HEK293T (cell line): ENCODE measurements at regions not wholly inside any gene's neighbourhood (a gene's known extent, or its start where the extent isn't known, plus 50 kb on each side); places are given as distances from the start of the nearest gene placed in this dataset.

Experiments used
- CTCF ChIA-PET: fragments of 350-600 bp; formaldehyde crosslinking; extraction: SDS; loops from one replicate; lab custom pipeline; 2021; ENCODE audit warnings: antibody characterized with exemption, inconsistent platforms; lab: Yijun Ruan, JAX
- POLR2A ChIA-PET: fragments of 350-600 bp; formaldehyde crosslinking; extraction: SDS; loops from one replicate; lab custom pipeline; 2020; ENCODE audit warnings: antibody characterized with exemption, inconsistent platforms; lab: Yijun Ruan, JAX
- DNase-seq: peaks from one replicate; pipeline ENCODE4 v3.0.0; 2012; ENCODE audit warnings: mixed read lengths; ENCODE audit errors: extremely low spot score
- ARNT ChIP-seq: fragments of 450-650 bp; IDR thresholded peaks from 2 replicates; pipeline ENCODE4 v1.6.1; 2017; ENCODE audit warnings: mild to moderate bottlenecking
- BHLHE40 ChIP-seq: fragments of 450-650 bp; IDR thresholded peaks from 2 replicates; pipeline ENCODE4 v1.6.1; 2016; ENCODE audit warnings: mild to moderate bottlenecking, moderate library complexity, borderline replicate concordance
- CTBP1 ChIP-seq: fragments of 450-650 bp; IDR thresholded peaks from 2 replicates; pipeline ENCODE4 v1.6.1; 2016; ENCODE audit warnings: borderline replicate concordance
- ELF4 ChIP-seq: fragments of 450-650 bp; IDR thresholded peaks from 2 replicates; pipeline ENCODE4 v1.6.1; 2017; ENCODE audit warnings: antibody characterized with exemption
- FOXA1 ChIP-seq: fragments of 450-650 bp; IDR thresholded peaks from 2 replicates; pipeline ENCODE4 v1.6.1; 2016; ENCODE audit warnings: mild to moderate bottlenecking
- FOXK2 ChIP-seq: fragments of 450-650 bp; IDR thresholded peaks from 2 replicates; pipeline ENCODE4 v1.6.1; 2016; ENCODE audit warnings: mild to moderate bottlenecking
- FOXM1 ChIP-seq: fragments of 450-650 bp; IDR thresholded peaks from 2 replicates; pipeline ENCODE4 v1.6.1; 2017; ENCODE audit warnings: mild to moderate bottlenecking, borderline replicate concordance
- HDGF ChIP-seq: fragments of 450-650 bp; IDR thresholded peaks from 2 replicates; pipeline ENCODE4 v1.6.1; 2017; ENCODE audit warnings: antibody characterized with exemption, borderline replicate concordance
- L3MBTL2 ChIP-seq: fragments of 450-650 bp; conservative IDR thresholded peaks from 2 replicates; pipeline ENCODE4 v1.6.1; 2016; ENCODE audit warnings: mild to moderate bottlenecking
- LEF1 ChIP-seq: fragments of 450-650 bp; IDR thresholded peaks from 2 replicates; pipeline ENCODE4 v1.6.1; 2017; ENCODE audit warnings: mild to moderate bottlenecking, borderline replicate concordance
- NFRKB ChIP-seq: fragments of 450-650 bp; IDR thresholded peaks from 2 replicates; pipeline ENCODE4 v1.6.1; 2016; ENCODE audit warnings: mild to moderate bottlenecking, moderate library complexity
- SP1 ChIP-seq: fragments of 450-650 bp; IDR thresholded peaks from 2 replicates; pipeline ENCODE4 v1.6.1; 2017
- SUZ12 ChIP-seq: fragments of 450-650 bp; IDR thresholded peaks from 2 replicates; pipeline ENCODE4 v1.6.1; 2016; ENCODE audit warnings: mild to moderate bottlenecking
- TARDBP ChIP-seq: fragments of 450-650 bp; IDR thresholded peaks from 2 replicates; pipeline ENCODE4 v1.6.1; 2016
- ZNF384 ChIP-seq: fragments of 450-650 bp; IDR thresholded peaks from 2 replicates; pipeline ENCODE4 v1.6.1; 2016
- TF ChIP-seq, protein P1 (sequence below): fragments of 450-650 bp; IDR thresholded peaks from 2 replicates; pipeline ENCODE4 v1.6.1; 2016

- POLR2A ChIA-PET = no interaction called here
- CTCF ChIA-PET = no interaction called here
- no peak for DNase-seq
- no peak for TF ChIP-seq ELF4
Measured at GRCh38 chr2:15750433-15750814, 158.8 kb downstream of the DDX1 start.

DNA sequence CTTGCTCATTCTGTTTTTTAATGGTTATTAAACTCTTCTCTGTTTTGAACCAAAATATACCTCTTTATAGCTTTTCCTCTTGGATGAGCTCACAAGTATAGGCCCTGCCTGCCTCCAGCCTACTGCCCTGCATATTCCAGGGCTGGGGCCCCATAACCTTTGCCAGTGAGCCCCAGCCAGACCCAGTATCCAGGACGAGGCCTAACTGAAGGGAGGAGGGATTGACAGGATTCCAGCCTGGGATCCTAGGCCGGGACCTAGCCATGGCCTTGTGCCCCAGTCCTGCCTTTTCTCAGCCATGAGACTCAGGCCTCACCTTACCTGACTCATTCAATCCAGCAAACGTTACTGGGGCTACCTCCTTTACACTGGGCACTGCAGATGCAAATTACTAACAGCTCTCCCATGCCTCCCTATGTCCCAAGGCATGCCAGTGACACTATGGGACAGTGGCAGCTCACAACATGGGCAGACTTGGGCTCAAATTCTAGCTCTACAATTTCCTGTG is 159.2 kb downstream of the DDX1 start:
- DNase-seq = no peak
- ChIA-PET POLR2A (no interaction called here), CTCF (interaction anchor here (1.0 kb wide), 1 partner anchor 18 kb away, joined by 3 read pairs; no protein-coding TSS in a partner anchor)
- TF ChIP-seq FOXM1 (no peak), ELF4 (no peak), ZNF384 (no peak), FOXA1 (no peak), L3MBTL2 (no peak), CTBP1 (no peak), ARNT (no peak), SP1 (no peak), HDGF (no peak), TARDBP (no peak), NFRKB (no peak)

- POLR2A ChIA-PET = no interaction called here
- no peak for DNase-seq
- CTCF ChIA-PET = interaction anchor here (1.0 kb wide), 1 partner anchor 18 kb away, joined by 3 read pairs; no protein-coding TSS in a partner anchor
- no peak for TF ChIP-seq BHLHE40
- no peak for TF ChIP-seq NFRKB
- no peak for TF ChIP-seq SP1
- no peak for TF ChIP-seq L3MBTL2
- TF ChIP-seq, protein P1, sequence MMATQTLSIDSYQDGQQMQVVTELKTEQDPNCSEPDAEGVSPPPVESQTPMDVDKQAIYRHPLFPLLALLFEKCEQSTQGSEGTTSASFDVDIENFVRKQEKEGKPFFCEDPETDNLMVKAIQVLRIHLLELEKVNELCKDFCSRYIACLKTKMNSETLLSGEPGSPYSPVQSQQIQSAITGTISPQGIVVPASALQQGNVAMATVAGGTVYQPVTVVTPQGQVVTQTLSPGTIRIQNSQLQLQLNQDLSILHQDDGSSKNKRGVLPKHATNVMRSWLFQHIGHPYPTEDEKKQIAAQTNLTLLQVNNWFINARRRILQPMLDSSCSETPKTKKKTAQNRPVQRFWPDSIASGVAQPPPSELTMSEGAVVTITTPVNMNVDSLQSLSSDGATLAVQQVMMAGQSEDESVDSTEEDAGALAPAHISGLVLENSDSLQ = no peak
- no peak for TF ChIP-seq ZNF384
- TF ChIP-seq FOXK2 = no peak
- no peak for TF ChIP-seq ELF4
- TF ChIP-seq LEF1 = no peak
- no peak for TF ChIP-seq FOXM1
- TF ChIP-seq HDGF = no peak
- no peak for TF ChIP-seq SUZ12
- no peak for TF ChIP-seq ARNT
- no peak for TF ChIP-seq TARDBP
- TF ChIP-seq CTBP1 = no peak
- TF ChIP-seq FOXA1 = no peak
Measured at GRCh38 chr2:15751477-15751876, 159.8 kb downstream of the DDX1 start.

DNA sequence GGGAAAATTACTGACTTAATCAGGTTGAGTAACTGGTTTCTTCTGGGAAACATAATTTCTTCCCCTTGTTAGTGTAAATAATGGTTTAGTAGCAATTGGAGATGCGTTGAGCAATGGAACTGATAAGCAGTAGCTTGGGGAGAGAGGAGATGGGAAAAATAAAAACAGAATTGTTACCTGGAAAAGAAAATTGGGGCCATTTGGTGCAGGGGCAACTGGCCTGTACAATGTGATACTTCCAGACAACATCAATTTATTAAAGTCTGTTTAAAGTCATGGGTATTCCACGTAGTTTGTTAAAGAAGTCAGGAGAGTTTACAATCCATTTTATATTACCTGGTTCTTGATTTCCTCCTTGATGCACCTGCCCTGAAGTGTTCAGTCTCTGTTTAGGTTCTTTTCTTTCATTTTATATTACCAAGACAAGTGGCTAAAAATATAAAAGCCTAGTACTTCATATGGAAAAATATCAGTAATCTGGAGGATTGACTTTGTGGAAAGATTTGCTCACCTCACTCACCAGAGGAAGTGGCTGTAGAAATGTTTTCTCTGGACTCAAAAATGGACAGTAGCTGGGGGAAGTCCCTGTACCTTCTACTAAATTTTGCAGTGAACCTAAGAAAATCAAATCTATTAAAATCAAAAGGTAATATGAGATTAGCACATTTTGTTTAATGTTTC is 161.0 kb downstream of the DDX1 start:
- DNase-seq = no peak
- ChIA-PET CTCF (no interaction called here), POLR2A (no interaction called here)
- TF ChIP-seq, protein P1 = no peak
- TF ChIP-seq LEF1 = no peak
- no peak for TF ChIP-seq CTBP1
- no peak for TF ChIP-seq FOXA1
- no peak for TF ChIP-seq SP1
- no peak for TF ChIP-seq ELF4
- no peak for TF ChIP-seq ARNT
- TF ChIP-seq ZNF384 = no peak
- no peak for TF ChIP-seq NFRKB
- TF ChIP-seq TARDBP = no peak
- no peak for TF ChIP-seq SUZ12
- TF ChIP-seq FOXM1 = no peak
- TF ChIP-seq L3MBTL2 = no peak
- no peak for TF ChIP-seq FOXK2
- no peak for TF ChIP-seq HDGF
- no peak for TF ChIP-seq BHLHE40

- CTCF ChIA-PET = no interaction called here
- POLR2A ChIA-PET = no interaction called here
- TF ChIP-seq BHLHE40 (no peak), LEF1 (no peak), HDGF (no peak), FOXM1 (no peak), NFRKB (no peak), ARNT (no peak), FOXK2 (no peak), FOXA1 (no peak), ZNF384 (no peak), SP1 (no peak), ELF4 (no peak), SUZ12 (no peak), L3MBTL2 (no peak), CTBP1 (no peak)
- TF ChIP-seq, protein P1 = no peak
- no peak for DNase-seq
Measured at GRCh38 chr2:15753233-15753798, 161.6 kb downstream of the DDX1 start.
